HG03520 (cell line): ENCODE measurements at regions not wholly inside any gene's neighbourhood (a gene's known extent, or its start where the extent isn't known, plus 50 kb on each side); places are given as distances from the start of the nearest gene placed in this dataset.
"Not testable (repeated sequence)": the region's sequence is repeated elsewhere in the genome, so short reads cannot be mapped to it uniquely, and the experiment has no call there.

Experiments
- ATAC-seq: cut with Tn5 transposase; IDR thresholded peaks from one replicate; pipeline ENCODE4 v1.9.1; 2021; ENCODE audit warnings: mild to moderate bottlenecking, moderate library complexity; ENCODE audit not compliant: unreplicated experiment

DNA sequence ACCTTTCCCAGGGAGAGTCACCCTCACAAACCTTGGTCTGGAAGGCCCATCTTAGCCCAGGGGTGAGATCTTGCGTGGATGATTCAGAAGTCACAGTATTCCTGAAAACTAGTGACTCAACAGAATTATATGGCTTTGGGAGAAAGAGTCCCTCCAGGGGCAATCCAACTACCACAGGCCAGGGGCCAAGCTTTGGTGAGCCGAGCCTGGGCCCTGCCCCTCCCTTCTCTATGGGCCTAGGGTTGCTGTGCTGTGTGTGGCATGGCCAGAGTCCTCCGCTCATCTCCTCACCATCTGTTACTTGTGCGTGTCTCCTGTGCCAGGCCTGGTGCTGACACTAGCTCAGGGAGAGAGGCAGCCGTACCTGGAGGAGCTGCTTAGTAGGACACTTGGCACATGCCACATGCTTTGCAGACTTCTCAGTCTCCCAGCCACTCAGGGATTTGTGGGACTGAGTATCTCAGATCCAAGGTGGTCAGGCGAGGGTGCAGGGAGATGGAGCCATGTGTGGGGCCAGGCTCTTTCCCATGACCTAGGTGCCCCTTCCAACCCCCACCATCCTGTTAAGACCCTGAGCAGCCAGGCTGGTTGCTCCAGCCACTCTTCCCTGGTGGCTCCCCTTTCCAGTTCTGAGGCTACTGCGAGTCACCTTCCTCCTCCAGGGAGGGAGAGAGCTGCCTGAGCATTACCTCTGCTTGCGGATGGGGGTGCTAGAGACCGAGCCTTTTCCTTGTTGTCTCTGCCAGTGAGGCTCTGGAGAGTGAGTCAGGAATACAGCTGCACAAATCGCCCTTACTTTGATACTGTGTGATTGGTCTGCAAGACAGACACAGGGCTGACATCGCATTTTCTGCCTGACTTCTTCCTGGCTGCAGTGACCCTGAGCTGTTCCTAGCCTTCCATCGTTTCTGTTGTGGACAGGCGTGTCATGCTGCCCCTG, 94.1 kb downstream of the SLC25A47 start:
- no peak for ATAC-seq

GRCh38 chr14:100419856-100420255, 96.7 kb downstream of the SLC25A47 start:
- no peak for ATAC-seq

GRCh38 chr14:100421756-100422470, 98.8 kb downstream of the SLC25A47 start:
- ATAC-seq: no peak

GRCh38 chr14:100422556-100423316, 99.6 kb downstream of the SLC25A47 start:
- no peak for ATAC-seq

- ATAC-seq: no peak
Observed at GRCh38 chr14:100423317-100424010, 100.3 kb downstream of the SLC25A47 start.

DNA sequence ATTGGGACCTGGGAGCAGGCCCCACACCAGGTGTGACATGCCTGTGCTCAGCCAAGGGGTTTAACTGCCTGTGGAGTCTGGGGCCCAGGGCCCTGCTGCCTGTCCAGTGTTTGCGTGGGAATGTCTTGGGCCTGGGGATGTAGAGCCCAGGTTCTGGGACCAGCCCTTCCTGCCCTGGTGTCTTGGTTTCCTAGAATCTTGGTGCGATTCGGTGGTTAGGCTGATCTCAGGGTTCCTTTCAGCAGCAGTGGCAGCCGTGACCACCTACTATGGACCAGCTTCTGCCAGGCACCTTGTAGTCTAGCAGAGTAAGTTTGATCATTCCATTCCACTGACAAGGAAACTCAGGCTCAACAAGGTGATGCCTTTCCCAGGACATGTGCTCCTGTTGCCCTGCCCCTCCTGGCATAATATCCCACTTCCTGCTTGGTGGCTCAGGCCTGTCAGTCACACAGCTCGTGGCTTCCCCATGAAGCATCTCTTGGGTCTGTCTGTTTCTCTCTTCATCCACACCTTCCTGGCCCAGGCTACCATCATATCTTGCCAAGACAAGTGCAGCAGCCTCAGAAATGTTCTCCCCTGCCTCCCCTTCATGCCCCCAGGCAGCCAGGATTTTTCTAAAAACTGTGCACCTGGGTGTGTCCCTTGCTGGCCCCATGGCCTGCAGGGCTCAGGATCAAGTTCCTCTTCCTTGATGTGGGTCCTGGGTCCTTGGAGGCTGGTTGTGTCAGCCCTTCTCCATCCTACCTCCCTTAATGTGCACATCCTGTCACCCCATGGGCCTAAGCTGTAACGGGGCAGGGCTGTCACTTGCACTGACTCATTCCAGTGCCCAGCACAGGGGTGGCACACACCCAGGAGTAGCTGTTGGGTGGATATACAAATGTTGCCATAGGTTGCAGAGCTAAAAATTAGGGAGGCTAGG, 101.6 kb downstream of the SLC25A47 start:
- no peak for ATAC-seq

GRCh38 chr14:100425429-100425827, 102.3 kb downstream of the SLC25A47 start:
- no peak for ATAC-seq

GRCh38 chr14:100426314-100426713, 103.2 kb downstream of the SLC25A47 start:
- no peak for ATAC-seq

- no peak for ATAC-seq
Observed at GRCh38 chr14:100427166-100427565, 104.0 kb downstream of the SLC25A47 start.

- ATAC-seq: no peak
Observed at GRCh38 chr14:100428727-100429126, 105.6 kb downstream of the SLC25A47 start.

DNA sequence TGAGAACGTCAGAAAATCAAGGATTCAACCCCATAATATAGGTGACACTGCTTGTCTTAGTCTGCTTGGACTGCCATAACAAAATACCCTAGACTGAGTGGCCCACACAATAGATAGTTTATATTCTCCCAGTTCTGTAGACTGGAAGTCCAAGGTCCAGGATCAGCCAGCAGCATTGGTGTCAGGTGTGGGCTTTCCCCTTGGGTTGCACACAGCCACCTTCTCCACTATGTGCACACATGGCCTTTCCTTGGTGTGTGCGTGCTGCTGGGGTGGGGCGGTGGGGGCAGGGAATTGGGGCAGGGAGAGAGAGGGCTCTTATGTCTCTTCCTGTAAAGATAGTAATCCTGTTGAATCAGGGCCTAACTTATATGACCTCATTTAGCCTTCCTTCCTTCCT, 106.4 kb downstream of the SLC25A47 start:
- ATAC-seq: no peak

GRCh38 chr14:100430571-100430970, 107.4 kb downstream of the SLC25A47 start:
- no peak for ATAC-seq

- ATAC-seq: not testable (repeated sequence)
Observed at GRCh38 chr14:100431461-100431860, 108.3 kb downstream of the SLC25A47 start.

DNA sequence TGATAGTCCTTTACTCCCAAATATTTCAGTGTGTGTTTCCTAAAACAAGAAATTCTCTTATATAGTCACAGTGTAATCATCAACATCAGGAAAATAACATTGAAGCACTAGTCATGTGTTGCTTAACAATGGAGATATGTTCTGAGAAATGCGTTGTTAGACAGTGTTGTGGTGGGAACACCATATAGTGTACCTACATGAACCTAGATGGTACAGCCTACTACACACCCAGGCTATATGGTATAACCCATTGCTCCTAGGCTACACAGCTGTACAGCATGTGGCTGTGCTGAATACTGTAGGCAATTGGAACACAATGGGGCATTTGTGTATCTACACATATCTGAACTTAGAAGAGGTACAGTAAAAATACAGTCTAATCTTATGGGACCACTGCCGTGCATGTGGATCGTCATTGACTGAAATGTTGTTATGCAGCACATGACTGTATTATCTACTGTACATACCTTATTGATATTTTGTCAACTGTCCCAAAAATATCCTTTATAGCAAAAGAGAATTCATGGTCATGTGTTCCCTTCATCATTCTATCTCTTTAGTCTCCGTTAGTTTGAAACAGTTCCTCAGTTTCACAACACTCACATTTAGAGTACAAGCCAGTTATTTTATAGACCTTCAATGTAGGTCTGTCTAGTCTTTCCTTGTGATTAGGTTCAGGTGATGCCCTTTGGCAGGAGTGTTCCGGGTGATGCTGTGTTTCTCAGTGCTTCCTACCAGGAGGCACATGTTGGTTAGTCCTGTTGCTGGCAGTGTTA, 109.7 kb downstream of the SLC25A47 start:
- ATAC-seq: no peak

DNA sequence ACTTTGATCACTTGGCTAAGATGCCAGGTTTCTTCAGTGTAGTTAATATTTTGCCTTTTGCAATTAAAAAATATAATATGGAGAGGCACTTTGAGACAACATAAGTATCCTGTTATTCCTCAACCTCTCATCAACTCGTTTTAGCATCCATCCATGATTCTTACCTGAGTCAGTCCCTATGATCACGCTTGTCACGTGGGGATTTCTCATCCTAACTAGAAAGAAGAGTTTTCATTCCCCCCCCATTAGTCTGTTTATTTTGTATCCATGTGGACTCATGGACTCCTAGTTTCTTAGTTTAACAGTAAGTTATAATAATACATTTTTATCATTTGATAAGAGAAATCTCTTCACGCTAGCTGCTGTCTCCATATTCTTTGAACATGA, 110.3 kb downstream of the SLC25A47 start:
- ATAC-seq: no peak

GRCh38 chr14:100434033-100434601, 111.0 kb downstream of the SLC25A47 start:
- no peak for ATAC-seq

DNA sequence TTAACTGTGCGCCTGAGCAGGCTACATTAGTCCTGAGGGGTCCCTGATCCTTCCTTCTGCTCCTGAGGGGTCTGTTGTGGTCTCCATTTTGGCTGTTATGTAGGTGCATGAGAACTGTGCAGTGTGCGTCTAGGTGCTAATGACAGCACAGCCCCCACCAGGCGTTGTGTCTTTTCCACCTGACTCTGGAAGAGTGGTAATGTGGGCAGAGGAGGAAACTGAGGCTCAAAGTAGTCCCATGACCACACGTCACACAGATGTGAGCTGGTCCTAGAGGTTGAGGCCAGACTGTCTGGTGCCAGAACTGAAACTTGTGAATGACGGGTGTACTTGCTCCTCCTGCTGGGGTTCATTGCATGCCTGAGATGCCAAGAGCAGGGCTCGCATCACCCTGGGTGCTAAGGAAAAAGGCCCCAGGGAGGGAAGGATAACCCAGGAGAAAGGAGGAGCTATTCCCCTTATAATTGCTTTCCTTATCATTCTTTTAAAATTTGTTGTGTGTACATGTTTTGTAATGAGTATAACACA, 111.8 kb downstream of the SLC25A47 start:
- no peak for ATAC-seq

GRCh38 chr14:100435459-100435858, 112.3 kb downstream of the SLC25A47 start:
- ATAC-seq: no peak
